ENCODE measurements at regions not wholly inside any gene's neighbourhood (a gene's known extent, or its start where the extent isn't known, plus 50 kb on each side); places are given as distances from the start of the nearest gene placed in this dataset.

DNA sequence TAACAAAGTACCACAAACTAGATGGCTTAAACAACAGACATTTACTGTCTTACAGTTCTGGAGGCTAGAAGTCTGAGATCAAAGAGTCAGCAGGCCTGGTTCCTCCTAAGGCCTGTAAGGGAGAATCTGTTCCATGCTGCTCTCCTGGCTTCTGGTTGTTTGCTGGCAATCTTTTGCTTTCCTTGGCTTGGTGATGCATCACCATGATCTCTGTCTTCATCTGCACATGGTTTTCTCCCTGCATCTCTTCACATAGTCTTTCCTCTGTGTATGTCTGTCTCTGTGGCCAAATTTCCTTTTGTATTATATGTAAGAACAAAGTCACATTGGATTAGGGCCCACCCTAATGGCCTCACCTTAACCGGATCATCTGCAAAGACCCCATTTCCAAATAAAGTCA lies 168.5 kb downstream of the CAPZA3 start:
- no peaks in the 10 kb centered on the region for H3K9me3 ChIP-seq
- H3K36me3 ChIP-seq, result no peaks in the 10 kb centered on the region
- 82% methylated on average over 1 of the region's 1 CpG for WGBS
- H3K27ac ChIP-seq (replicated peaks in 1 of 4), result peak overlapping the region; percentile 73 to 82 (median 79)
- H3K4me1 ChIP-seq, result peaks cover 5 to 38% (median 32%) of the 10 kb centered on the region in 4 donors
- no peaks in the 10 kb centered on the region for H3K27me3 ChIP-seq
- DNase-seq (ENCODE audit: extremely low spot score), result no peak
- intact Hi-C loops (cut with DNase I), result no loop called here
- no peak overlapping the region for H3K4me3 ChIP-seq
- TF ChIP-seq CTCF (IDR thresholded peaks at IDR 0.05) (no peak), POLR2A (IDR thresholded peaks at IDR 0.05; ENCODE audit: low read depth) (no peak), EP300 (IDR thresholded peaks at IDR 0.05) (no peak), POLR2AphosphoS5 (IDR thresholded peaks at IDR 0.05) (no peak)

GRCh38 chr12:18907127-18907526 lies 169.2 kb downstream of the CAPZA3 start:
- H3K27ac ChIP-seq (replicated peaks in 1 of 4), result peak overlapping the region; percentile 73 to 82 (median 79)
- TF ChIP-seq CTCF (IDR thresholded peaks at IDR 0.05) (no peak), POLR2AphosphoS5 (IDR thresholded peaks at IDR 0.05) (peak in 1 of 2 donors; percentile 8), POLR2A (IDR thresholded peaks at IDR 0.05; ENCODE audit: low read depth) (no peak), EP300 (IDR thresholded peaks at IDR 0.05) (no peak)
- peak overlapping the region; percentile 12 to 30 (median 18) for H3K4me3 ChIP-seq
- 26% methylated on average over 5 of the region's 5 CpGs for WGBS
- peaks cover 0 to 2% (median 0%) of the 10 kb centered on the region in 4 donors for H3K9me3 ChIP-seq
- no peaks in the 10 kb centered on the region for H3K36me3 ChIP-seq
- H3K4me1 ChIP-seq, result peaks cover 5 to 38% (median 32%) of the 10 kb centered on the region in 4 donors
- intact Hi-C loops (cut with DNase I), result no loop called here
- no peak for DNase-seq (ENCODE audit: extremely low spot score)
- no peaks in the 10 kb centered on the region for H3K27me3 ChIP-seq

- no peaks in the 10 kb centered on the region for H3K27me3 ChIP-seq
- peaks cover 0 to 8% (median 0%) of the 10 kb centered on the region in 4 donors for H3K9me3 ChIP-seq
- peak overlapping the region; percentile 73 to 82 (median 79) for H3K27ac ChIP-seq (replicated peaks in 1 of 4)
- H3K4me1 ChIP-seq, result peaks cover 5 to 38% (median 32%) of the 10 kb centered on the region in 4 donors
- no peaks in the 10 kb centered on the region for H3K36me3 ChIP-seq
- 55% methylated on average over 7 of the region's 7 CpGs for WGBS
- intact Hi-C loops (cut with DNase I), result no loop called here
- no peak for DNase-seq (ENCODE audit: extremely low spot score)
- TF ChIP-seq POLR2A (IDR thresholded peaks at IDR 0.05; ENCODE audit: low read depth), result no peak
- peak in 1 of 2 donors; percentile 18 for TF ChIP-seq POLR2AphosphoS5 (IDR thresholded peaks at IDR 0.05)
- H3K4me3 ChIP-seq, result peak overlapping the region; percentile 12 to 30 (median 18)
These were observed 169.8 kb downstream of the CAPZA3 start for GRCh38 chr12:18907728-18908127.

DNA sequence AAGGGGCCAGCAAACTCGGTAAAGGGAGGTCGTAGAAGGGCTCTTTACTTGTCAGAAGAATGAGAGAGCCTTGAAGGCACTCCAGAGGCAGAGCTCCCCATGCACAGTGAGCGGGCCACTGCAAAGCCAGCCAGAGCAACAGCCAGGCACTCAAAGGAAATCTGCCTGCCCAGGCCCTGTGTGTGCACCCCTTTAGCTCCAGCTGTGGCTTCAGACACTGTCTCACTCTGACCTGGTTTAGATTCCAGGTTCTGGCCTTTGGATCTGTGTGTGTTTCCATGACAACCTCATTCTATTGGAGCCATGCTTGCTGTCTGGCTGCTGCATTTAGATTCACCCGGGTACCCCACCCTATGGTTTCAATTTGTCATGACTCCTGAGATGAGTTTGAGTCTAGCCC lies 170.3 kb downstream of the CAPZA3 start:
- DNase-seq (ENCODE audit: extremely low spot score), result no peak
- TF ChIP-seq POLR2AphosphoS5 (IDR thresholded peaks at IDR 0.05), result no peak
- TF ChIP-seq EP300 (IDR thresholded peaks at IDR 0.05), result no peak
- TF ChIP-seq POLR2A (IDR thresholded peaks at IDR 0.05; ENCODE audit: low read depth), result no peak
- TF ChIP-seq CTCF (IDR thresholded peaks at IDR 0.05), result no peak
- Histone ChIP-seq H3K27me3 (no peaks in the 10 kb centered on the region), H3K9me3 (peaks cover 0 to 8% (median 0%) of the 10 kb centered on the region in 4 donors), H3K4me3 (no peak overlapping the region), H3K4me1 (peaks cover 5 to 38% (median 32%) of the 10 kb centered on the region in 4 donors), H3K27ac (replicated peaks in 1 of 4) (peak overlapping the region; percentile 73 to 82 (median 79)), H3K36me3 (no peaks in the 10 kb centered on the region)
- 33% methylated on average over 4 of the region's 4 CpGs for WGBS
- intact Hi-C loops (cut with DNase I), result no loop called here

GRCh38 chr12:18919871-18920511 lies 182.1 kb downstream of the CAPZA3 start:
- Histone ChIP-seq H3K36me3 (no peaks in the 10 kb centered on the region), H3K4me3 (no peak overlapping the region), H3K4me1 (no peaks in the 10 kb centered on the region), H3K27me3 (no peaks in the 10 kb centered on the region), H3K27ac (replicated peaks in 1 of 4) (no peak overlapping the region), H3K9me3 (no peaks in the 10 kb centered on the region)
- intact Hi-C loops (cut with DNase I), result loop anchor here (10.0 kb wide), 1 partner anchor 185 kb away; no protein-coding TSS in a partner anchor
- no peak for DNase-seq (ENCODE audit: extremely low spot score)
- no peak for TF ChIP-seq CTCF (IDR thresholded peaks at IDR 0.05)
- no peak for TF ChIP-seq POLR2A (IDR thresholded peaks at IDR 0.05; ENCODE audit: low read depth)
- TF ChIP-seq EP300 (IDR thresholded peaks at IDR 0.05), result no peak
- no peak for TF ChIP-seq POLR2AphosphoS5 (IDR thresholded peaks at IDR 0.05)
- WGBS, result 98% methylated on average over 1 of the region's 1 CpG
